ENCODE measurements at regions not wholly inside any gene's neighbourhood (a gene's known extent, or its start where the extent isn't known, plus 50 kb on each side); places are given as distances from the start of the nearest gene placed in this dataset.

DNA sequence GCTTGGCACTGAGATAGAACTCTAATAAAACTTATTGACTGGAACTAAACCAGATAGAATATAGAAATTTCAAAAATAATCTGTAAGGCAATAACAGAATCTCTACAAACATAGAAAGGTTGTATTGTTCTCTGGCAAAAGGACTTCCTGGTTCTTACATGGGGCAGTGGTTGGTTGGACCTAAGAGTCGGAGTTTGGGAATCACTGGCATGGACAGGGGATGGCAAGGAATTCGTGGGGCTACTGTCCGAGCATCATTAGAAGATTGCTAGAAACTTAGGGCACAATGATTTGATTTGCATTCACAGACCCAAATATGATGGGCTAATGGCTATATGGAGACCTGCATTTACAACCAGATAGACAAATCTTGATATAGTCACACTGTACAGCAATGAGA lies 103.8 kb upstream of the GOT2 start:
- H3K4me3 ChIP-seq: no peak overlapping the region
- H3K4me1 ChIP-seq: no peaks in the 10 kb centered on the region
- TF ChIP-seq, protein P1, sequence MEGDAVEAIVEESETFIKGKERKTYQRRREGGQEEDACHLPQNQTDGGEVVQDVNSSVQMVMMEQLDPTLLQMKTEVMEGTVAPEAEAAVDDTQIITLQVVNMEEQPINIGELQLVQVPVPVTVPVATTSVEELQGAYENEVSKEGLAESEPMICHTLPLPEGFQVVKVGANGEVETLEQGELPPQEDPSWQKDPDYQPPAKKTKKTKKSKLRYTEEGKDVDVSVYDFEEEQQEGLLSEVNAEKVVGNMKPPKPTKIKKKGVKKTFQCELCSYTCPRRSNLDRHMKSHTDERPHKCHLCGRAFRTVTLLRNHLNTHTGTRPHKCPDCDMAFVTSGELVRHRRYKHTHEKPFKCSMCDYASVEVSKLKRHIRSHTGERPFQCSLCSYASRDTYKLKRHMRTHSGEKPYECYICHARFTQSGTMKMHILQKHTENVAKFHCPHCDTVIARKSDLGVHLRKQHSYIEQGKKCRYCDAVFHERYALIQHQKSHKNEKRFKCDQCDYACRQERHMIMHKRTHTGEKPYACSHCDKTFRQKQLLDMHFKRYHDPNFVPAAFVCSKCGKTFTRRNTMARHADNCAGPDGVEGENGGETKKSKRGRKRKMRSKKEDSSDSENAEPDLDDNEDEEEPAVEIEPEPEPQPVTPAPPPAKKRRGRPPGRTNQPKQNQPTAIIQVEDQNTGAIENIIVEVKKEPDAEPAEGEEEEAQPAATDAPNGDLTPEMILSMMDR (IDR thresholded peaks at IDR 0.05): no peak
- no peak for TF ChIP-seq POLR2A (IDR thresholded peaks at IDR 0.05)
- H3K27me3 ChIP-seq: no peaks in the 10 kb centered on the region
- no peaks in the 10 kb centered on the region for H3K36me3 ChIP-seq (ENCODE audit: low read depth, missing control alignments)
- no peak for DNase-seq
- intact Hi-C loops (cut with DNase I; ENCODE audit: low total_unique reads): no loop called here
- 91 to 97% methylated on average over 3 of the region's 3 CpGs for WGBS, 2 donors
- H3K9me3 ChIP-seq: no peaks in the 10 kb centered on the region
- H3K27ac ChIP-seq: no peak overlapping the region

DNA sequence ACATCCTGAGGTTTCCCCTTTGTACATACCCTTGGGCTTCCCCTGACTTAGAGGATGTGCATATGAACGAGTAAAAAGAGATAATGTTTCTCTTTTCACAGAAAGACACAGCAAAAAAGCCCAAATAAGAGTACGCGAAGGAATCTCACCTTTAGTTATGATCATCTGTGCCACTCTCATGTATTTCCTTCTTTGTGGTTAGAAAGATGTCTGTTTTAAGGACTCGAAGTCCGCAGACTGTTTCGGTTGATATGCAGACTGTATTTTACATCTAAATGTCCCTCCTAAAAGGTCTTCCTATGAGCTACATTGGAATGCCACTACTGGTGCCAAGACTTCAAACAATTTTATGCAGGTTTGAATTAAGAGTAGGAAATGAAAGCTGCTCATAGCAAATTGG lies 102.3 kb upstream of the GOT2 start:
- Histone ChIP-seq H3K4me1 (no peaks in the 10 kb centered on the region), H3K27ac (no peak overlapping the region), H3K4me3 (no peak overlapping the region), H3K36me3 (ENCODE audit: low read depth, missing control alignments) (no peaks in the 10 kb centered on the region), H3K27me3 (no peaks in the 10 kb centered on the region), H3K9me3 (no peaks in the 10 kb centered on the region)
- intact Hi-C loops (cut with DNase I; ENCODE audit: low total_unique reads): no loop called here
- no peak for DNase-seq
- 75 to 80% methylated on average over 6 of the region's 6 CpGs for WGBS, 2 donors
- no peak for TF ChIP-seq POLR2A (IDR thresholded peaks at IDR 0.05)
- TF ChIP-seq, protein P1 (IDR thresholded peaks at IDR 0.05): no peak

DNA sequence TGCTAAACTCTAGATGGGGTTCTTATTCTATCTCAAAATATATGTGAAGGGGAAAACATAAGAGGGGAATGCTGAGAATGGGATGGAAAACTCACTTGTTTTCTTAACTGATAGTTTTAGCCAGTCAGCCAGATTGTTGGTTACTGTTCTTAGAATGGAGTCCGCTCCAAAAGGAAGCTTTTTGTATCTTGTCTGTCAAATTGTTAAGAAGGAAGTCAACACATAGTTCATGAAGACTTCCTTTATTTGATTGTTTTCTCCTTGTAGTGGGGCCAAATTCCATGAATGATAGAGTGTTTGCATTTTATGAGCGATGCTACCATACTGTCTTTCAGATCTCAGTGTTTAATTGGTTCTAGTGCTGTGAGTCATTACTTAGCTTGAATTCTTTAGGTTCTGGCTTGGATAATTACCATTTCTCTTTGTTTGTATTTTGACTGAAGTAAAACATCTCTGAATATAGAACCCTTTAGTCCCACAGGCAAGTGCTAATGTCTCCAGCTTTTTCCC lies 98.3 kb upstream of the GOT2 start:
- Histone ChIP-seq H3K4me3 (no peak overlapping the region), H3K4me1 (no peaks in the 10 kb centered on the region), H3K36me3 (ENCODE audit: low read depth, missing control alignments) (no peaks in the 10 kb centered on the region), H3K27me3 (no peaks in the 10 kb centered on the region), H3K9me3 (no peaks in the 10 kb centered on the region), H3K27ac (no peak overlapping the region)
- no peak for DNase-seq
- intact Hi-C loops (cut with DNase I; ENCODE audit: low total_unique reads): no loop called here
- WGBS, 2 donors: 64 to 88% methylated on average over 2 of the region's 2 CpGs
- no peak for TF ChIP-seq POLR2A (IDR thresholded peaks at IDR 0.05)
- TF ChIP-seq, protein P1 (IDR thresholded peaks at IDR 0.05): no peak

DNA sequence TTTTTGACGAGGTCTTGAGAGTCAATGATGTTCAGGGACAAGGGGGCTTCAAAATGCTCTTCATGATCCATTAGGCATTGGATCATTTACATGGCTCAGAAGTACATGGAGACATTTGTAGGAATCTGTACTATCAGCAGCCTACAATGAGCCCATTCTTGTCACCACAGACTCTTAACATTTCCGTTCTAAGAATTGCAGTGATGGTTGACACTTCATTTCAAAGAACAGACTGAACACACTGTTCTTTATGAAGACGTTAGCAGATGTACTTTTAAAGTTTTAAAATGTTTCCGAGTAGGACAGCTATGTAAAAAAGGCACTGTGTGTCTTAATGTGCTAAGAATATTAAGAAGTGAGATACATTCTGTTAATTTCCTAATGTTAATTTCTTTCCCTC lies 97.3 kb upstream of the GOT2 start:
- TF ChIP-seq, protein P1 (IDR thresholded peaks at IDR 0.05): no peak
- TF ChIP-seq POLR2A (IDR thresholded peaks at IDR 0.05): no peak
- intact Hi-C loops (cut with DNase I; ENCODE audit: low total_unique reads): no loop called here
- Histone ChIP-seq H3K4me1 (no peaks in the 10 kb centered on the region), H3K4me3 (no peak overlapping the region), H3K36me3 (ENCODE audit: low read depth, missing control alignments) (no peaks in the 10 kb centered on the region), H3K9me3 (no peaks in the 10 kb centered on the region), H3K27me3 (no peaks in the 10 kb centered on the region), H3K27ac (no peak overlapping the region)
- DNase-seq: no peak
- WGBS, 2 donors: 45 to 59% methylated on average over 4 of the region's 4 CpGs

DNA sequence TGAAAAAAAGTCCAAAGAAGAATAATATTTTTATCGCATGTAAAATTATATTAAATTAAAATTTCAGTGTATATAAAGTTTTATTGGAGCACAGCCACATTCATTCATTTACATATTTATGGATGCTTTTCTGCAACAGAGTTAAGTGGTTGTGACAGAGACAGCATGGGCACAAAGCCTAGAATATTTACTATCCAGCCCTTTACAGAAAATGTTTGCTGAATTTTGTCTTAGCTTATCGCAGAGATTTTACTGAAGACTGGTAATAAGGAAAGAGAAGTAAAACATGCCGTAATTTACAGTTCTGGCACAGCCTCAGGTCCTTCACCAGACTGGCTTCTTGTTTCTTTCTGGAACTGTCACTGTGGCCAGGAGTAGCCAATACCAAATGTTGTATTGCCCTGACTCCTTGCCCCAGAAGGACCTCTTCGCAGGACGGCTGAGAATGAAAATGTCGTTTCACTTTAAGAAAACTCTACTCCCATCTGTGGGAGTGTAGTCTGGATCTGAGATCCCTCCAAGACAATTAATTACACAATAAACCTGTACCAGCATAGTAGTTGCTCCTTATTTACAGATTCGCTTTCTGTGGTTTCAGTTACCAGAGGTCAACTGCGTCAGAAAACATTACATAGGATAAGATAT lies 94.9 kb upstream of the GOT2 start:
- TF ChIP-seq POLR2A (IDR thresholded peaks at IDR 0.05): no peak
- TF ChIP-seq, protein P1 (IDR thresholded peaks at IDR 0.05): no peak
- no peaks in the 10 kb centered on the region for H3K27me3 ChIP-seq
- WGBS, 2 donors: 44 to 50% methylated on average over 8 of the region's 8 CpGs
- H3K9me3 ChIP-seq: no peaks in the 10 kb centered on the region
- H3K27ac ChIP-seq: no peak overlapping the region
- DNase-seq: no peak
- no peaks in the 10 kb centered on the region for H3K4me1 ChIP-seq
- no peaks in the 10 kb centered on the region for H3K36me3 ChIP-seq (ENCODE audit: low read depth, missing control alignments)
- intact Hi-C loops (cut with DNase I; ENCODE audit: low total_unique reads): no loop called here
- H3K4me3 ChIP-seq: no peak overlapping the region

Data from testis (tissue), 2 donors.